KG1 (cell line): ENCODE measurements at regions not wholly inside any gene's neighbourhood (a gene's known extent, or its start where the extent isn't known, plus 50 kb on each side); places are given as distances from the start of the nearest gene placed in this dataset.
"Not testable (repeated sequence)": the region's sequence is repeated elsewhere in the genome, so short reads cannot be mapped to it uniquely, and the experiment has no call there.

Experiments used
- DNase-seq: peaks from one replicate; lab custom pipeline; 2025; lab: John Stamatoyannopoulos, UW

GRCh38 chr1:83239568-83239967, 759.4 kb downstream of the TTLL7 start:
- not testable (repeated sequence) for DNase-seq

DNA sequence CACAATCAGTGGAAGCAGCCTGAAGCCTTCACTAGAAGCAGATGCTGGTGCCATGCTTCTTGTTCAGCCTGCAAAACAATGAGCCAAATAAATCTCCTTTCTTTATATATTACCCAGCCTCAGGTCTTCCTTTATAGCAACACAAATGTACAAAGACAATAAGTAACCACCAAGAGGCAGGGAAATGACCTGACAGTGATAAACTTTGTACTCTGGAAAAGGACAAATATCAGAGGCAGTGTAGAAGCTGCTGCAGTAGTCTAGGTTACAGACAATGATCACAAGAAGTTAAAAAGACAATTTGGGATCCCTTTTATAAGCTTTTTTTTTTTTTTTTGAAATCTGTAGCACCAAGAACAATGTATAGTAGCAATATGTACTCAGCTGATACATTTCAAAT, 760.3 kb downstream of the TTLL7 start:
- DNase-seq = not testable (repeated sequence)

GRCh38 chr1:83219788-83220187, 779.1 kb downstream of the TTLL7 start:
- DNase-seq = not testable (repeated sequence)

GRCh38 chr1:83218036-83218716, 780.8 kb downstream of the TTLL7 start:
- DNase-seq = not testable (repeated sequence)

DNA sequence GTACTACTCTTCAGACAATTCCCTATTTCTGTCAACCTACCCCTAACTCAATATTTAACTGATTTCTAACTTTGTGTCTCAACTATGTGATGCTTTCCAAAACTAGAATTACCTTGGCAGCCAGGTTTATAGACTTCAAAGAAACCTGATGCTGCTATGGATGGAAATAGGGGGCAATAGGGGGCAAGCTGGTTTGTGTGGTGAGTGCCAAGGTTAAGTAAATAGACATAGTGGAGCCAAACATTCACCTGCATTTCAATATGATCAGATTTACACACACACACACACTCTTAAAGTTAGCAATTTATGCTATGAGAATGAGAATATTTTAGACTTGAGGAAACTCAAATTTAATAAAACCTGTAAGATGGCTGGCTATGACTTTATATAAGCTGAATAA, 784.6 kb downstream of the TTLL7 start:
- DNase-seq = not testable (repeated sequence)

GRCh38 chr1:83213648-83214047, 785.3 kb downstream of the TTLL7 start:
- DNase-seq = not testable (repeated sequence)

- not testable (repeated sequence) for DNase-seq
Observed at GRCh38 chr1:83212033-83212432, 786.9 kb downstream of the TTLL7 start.

DNA sequence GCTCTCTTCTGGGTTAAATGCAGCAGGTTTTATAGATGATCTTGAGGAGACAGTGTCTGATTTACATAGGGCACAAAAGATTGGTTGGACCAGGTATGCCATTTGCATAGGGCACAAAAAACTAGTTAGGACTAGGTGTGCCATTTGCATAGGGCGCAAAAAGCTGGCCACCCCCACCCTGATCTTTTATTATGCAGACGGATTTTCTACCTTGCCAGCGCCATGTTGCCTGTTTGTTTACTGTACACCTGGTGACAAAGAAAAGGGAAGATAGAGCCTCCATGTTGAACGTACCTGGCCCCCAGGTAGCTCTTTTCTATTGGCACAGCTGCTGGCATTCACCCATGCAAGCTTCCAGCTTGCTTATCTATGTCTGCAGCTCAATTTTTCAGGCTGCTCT, 790.4 kb downstream of the TTLL7 start:
- DNase-seq = not testable (repeated sequence)

GRCh38 chr1:83194610-83195009, 804.3 kb downstream of the TTLL7 start:
- not testable (repeated sequence) for DNase-seq

DNA sequence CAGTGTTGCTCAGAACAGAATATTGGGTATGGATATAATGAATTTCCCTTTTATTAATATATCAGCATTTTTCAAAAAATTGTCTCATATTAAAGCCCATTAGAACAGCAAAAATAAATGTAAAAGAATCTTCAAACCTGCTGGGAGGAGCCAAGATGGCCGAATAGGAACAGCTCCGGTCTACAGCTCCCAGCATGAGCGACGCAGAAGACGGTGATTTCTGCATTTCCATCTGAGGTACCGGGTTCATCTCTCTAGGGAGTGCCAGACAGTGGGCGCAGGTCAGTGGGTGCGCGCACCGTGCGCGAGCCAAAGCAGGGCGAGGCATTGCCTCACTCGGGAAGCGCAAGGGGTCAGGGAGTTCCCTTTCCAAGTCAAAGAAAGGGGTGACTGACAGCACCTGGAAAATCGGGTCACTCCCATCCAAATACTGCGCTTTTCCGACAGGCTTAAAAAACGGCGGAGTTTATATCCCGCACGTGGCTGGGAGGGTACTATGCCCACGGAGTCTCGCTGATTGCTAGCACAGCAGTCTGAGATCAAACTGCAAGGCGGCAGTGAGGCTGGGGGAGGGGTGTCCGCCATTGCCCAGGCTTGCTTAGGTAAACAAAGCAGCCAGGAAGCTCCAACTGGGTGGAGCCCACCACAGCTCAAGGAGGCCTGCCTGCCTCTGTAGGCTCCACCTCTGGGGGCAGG, 816.8 kb downstream of the TTLL7 start:
- DNase-seq = not testable (repeated sequence)

- DNase-seq = not testable (repeated sequence)
Observed at GRCh38 chr1:83180621-83181020, 818.3 kb downstream of the TTLL7 start.

DNA sequence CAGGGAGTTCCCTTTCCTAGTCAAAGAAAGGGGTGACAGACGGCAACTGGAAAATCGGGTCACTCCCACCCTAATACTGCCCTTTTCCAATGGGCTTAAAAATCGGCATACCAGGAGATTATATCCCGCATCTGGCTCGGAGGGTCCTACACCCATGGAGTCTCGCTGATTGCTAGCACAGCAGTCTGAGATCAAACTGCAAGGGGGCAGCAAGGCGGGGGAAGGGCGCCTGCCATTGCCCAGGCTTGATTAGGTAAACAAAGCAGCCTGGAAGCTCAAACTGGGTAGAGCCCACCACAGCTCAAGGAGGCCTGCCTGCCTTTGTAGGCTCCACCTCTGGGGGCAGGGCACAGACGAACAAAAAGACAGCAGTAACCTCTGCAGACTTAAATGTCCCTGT, 831.3 kb downstream of the TTLL7 start:
- not testable (repeated sequence) for DNase-seq

DNA sequence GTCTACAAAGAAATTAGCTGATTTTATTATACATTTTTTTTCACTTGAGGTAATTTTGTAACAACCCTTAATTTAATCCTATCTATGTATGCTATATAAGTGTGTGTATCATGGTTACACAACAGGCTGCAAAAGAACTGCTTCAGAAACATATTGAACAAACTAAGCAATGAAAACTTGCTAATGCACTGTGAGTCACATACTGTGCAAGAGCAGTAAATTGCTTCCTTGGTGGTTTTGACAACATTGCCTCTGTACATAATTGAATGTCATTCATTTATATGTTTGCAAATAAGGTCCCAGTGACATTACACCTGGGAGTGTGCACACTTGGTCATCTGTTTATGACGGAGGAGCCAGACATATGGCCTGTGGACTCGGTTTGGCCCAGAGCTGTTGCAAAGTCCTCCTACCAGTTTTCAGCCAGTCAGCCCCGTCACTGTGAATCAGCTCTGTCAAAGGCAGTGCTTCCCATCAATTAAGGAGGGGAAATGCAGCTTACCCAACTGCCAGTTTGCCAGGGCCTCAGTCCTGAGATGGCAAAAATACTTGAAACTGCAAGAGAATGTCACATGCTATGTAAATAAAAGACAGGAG, 835.0 kb downstream of the TTLL7 start:
- DNase-seq = not testable (repeated sequence)

- not testable (repeated sequence) for DNase-seq
Observed at GRCh38 chr1:83158924-83159323, 840.0 kb downstream of the TTLL7 start.

DNA sequence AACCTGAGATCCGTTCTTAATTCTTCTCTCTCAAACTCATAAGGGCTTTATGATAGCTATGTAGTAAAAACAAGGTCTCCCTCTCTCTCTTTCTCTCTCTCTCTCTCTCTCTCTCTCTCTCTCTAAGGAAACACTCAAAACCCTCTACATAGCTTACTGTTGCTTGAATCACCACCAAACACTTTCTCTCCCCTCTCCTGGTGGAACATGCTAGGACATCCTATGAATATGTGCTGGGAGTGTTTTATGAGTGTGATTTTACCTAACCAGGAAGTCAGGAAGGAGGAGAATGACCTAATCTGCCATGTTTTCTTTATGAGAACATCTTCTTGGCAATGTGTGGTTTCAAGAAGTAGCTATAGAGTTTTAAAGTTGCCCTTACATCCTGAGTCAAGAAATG, 844.6 kb downstream of the TTLL7 start:
- not testable (repeated sequence) for DNase-seq

DNA sequence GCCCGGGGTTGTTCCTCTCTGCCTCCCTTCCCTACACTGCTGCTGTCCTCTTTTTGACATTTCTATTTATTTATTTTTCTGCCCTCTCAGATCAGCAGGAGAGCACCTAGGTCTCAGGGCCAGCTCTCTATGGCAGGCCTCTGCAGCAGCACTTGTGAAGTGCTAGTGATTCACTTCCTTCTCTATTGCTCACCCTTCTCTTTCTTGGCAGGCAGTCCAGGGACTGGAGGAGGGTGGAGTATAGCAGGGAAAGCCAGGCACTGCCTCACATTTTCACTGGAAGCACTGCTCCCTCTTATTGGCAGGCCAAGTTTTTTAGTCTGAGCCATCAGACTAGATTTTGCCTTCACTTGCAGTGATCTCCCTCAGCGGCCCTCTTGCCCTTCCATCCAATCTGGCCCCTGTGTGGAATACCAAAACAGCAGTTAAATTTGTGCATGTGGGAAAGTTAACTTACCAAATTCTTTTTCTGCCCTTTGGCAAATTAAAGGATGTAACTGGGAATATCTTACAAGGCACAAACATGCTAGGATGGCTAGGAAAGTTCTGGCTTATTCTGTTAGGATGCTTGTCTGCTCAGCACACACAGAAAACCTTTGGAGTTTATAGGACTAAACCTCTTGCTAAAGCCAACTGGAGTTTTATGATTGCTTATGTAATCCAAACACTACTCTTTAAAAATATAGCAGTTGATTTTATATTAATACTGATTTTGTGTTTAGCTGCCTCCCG, 847.6 kb downstream of the TTLL7 start:
- DNase-seq = not testable (repeated sequence)

- not testable (repeated sequence) for DNase-seq
Observed at GRCh38 chr1:83150479-83150878, 848.5 kb downstream of the TTLL7 start.

DNA sequence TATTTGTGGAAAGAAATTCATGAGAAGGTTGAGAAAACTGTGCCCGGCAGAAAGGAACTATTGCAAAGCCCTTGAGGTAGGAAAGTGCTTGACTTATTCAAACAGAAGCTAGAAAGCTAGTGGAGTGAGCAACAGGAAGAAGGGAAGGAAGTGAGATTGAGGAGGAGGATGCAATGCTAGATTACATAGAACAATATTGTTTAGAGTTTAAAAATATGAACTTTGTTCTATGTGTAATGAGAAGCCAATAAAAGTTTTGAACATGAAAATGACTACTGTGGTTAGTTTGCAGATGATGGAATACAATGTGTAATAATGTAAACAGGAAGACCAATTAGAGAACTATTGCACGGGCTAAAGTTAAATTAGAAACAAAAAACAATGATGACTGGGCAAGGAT, 853.1 kb downstream of the TTLL7 start:
- DNase-seq = not testable (repeated sequence)

DNA sequence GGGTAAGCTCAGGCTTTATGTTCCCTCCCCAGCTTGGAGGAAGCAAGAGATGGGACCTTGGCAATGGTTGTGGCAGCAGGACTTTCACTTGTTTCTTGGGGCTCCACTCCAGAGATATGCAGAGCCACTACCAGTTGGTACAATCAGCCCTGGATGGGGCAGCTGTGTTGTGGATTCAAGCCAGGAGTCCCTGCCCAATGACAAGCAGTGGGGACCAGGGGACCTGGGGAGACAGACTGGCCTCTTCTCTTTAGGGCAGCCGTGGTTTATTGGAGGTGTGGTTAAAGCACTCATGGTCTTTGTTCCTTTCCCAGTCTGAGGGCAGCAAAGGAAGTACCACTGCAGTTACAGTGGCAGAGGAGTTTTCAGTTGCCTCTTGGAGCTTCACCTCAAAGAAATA, 856.1 kb downstream of the TTLL7 start:
- DNase-seq = not testable (repeated sequence)

DNA sequence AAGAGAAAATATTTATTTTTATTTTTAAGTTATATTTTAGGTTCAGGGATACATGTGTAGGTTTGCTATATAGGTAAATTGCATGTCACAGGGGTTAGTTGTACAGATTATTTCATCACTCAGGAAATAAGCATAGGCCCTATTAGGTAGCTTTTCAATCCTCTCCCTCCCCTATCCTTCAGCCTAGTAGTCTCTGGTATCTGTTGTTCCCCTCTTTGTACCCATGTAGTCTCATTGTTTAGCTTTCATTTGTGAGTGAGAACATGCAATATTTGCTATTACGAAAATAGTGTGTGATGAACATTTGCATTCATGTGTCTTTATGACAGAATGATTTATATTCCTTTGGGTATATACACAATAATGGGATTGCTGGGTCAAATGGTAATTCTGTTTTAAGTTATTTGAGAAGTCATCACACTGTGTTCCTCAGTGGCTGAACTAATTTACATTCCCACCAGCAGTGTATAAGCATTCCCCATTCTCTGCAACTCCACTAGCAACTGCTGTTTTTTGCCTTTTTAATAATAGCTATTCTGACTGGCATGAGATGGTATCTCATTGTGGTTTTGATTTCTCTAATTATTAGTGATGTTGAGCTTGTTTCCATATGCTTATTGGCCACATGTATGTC, 863.3 kb downstream of the TTLL7 start:
- not testable (repeated sequence) for DNase-seq

DNA sequence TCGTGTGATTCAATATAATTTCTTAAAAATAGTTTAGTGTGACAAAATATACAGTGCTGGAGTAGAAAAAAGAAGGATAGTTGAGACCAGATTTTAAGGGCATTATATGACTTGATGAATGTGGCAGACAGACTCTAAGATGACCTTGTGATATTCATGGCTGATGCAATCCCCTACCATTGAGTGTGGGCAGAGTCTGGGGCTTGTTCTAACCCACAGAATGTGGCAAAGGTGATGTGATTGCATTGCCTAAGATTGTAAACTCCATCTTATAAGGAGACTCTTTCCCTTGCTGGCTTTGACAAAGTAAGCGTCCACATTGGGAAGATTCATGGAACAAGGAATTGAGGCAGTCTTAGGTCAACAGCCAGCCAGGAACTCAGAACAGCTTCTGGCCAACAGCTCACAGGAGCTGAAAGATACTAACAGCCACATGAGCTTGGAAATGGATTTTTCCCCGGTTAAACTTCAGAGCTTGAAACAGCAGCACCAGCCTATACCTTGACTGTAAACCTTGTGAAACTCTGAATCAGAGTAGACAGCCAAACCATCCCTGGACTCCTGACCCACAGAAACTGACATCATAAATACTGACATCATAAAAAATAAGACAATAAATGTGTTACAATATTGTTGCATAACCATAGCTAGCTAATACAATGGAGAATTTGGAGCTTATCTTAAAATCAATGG, 864.5 kb downstream of the TTLL7 start:
- not testable (repeated sequence) for DNase-seq

- no peak for DNase-seq
Observed at GRCh38 chr1:83131692-83131955, 867.3 kb downstream of the TTLL7 start.
